ENCODE measurements at regions not wholly inside any gene's neighbourhood (a gene's known extent, or its start where the extent isn't known, plus 50 kb on each side); places are given as distances from the start of the nearest gene placed in this dataset.

DNA sequence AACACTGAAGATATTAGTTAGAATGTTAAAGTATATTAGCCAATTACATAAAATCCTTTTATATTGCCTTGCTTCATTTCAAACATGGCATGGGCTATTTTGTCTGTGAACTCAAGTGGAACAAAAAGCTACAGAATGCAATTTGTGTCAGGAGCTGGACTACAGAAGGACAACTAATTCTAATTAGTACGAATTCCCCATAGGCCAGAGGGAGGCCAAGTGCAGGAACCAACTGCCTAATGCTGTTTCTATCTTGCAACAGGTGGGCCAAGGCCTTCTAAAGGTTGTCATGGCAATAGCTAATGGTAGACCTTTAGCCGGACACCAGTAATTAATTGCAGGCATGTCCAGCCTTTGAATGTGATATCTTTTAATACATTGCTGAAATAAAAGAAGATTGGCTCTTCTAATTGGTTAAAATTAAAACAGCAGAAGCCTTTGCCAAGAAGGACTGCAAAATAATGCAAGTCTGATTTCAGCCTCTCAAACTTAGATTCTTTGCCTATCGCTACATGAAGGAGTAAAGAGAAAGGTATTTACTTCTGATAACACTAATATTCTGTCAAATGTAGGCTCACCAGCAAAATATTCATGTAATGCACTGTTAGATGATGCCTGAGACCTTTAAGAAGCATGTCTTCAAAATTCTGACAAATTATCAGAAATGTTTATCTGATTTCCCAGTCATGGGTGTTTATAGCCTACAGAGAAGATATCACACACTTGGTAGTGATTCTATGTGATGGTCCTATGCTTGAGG, 232.1 kb downstream of the LMO4 start:
- peak; percentile 39 for DNase-seq (ENCODE audit: low read depth)

DNA sequence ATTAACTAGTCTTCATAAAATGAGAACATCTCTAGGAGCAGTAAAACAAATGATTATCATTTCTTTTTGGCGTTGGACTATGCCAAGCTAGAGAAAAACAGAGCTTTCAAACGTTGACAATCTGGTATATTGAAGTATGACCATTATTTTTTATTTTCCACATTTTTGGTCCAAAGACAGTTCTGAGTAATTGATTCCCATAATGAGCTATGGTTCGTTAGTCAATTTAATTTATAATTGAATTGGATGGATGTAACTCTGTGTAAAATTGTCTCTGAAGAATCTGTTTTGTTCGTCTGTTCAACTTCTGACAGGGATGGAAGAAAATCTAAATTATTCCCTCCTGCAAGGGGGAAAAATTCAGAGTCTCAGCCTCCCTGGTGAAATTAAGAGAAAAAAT, 234.5 kb downstream of the LMO4 start:
- DNase-seq (ENCODE audit: low read depth) = no peak

DNA sequence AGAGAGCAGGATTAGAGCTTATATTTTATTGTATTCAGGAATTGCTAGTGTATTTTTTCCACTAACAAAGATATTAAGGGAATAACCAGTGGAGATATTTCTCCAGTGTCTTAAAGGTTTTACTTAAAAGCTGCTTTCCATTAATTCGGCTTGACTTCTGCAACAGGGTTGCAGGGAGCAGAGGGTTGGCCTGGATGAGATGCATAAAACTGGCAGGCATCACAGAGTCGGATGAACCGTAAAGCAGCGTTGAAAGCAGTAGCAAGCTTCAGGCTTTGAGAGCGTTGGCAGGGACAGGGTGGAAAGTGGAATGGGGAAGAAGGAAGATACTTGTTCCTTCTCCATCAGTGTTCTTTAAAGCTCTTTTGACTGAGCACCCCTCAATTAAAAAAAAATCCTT, 237.2 kb downstream of the LMO4 start:
- no peak for DNase-seq (ENCODE audit: low read depth)

DNA sequence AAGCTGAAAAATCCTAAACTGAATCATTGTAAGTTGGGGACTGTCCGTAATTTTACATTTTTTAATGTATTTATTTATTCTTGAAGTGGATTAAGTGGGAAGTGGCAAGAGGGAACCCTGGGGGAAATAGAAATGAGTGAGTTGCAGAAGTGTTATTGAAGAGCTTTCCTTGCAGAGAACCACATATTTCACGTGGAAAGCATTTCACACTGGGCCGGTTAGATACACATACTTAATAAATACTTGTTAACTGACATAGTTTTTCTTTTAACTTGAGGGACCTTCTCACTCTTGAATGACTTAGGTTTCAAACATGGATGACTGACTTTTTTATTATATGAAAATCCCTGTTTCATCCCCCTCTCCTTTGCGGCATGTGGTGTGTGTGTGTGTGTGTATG, 239.3 kb downstream of the LMO4 start:
- no peak for DNase-seq (ENCODE audit: low read depth)

DNA sequence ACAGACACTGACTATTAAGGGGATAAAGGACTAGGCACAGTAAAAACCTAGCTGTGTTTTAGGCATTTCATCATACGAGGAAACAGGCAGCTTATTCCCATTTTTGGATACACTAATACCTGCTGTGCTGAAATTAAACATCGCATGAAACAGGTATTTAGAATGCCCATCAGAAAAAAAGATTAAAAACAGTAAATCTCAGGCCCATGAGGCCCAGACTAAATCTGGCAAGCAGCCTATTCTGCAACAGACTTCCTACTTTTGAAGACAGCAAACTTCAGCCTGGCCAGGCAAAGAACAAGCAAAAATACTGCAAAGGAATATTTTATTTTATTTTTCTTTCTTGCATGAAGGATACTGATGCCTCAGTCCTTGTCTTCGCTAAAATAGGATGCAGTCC, 240.2 kb downstream of the LMO4 start:
- DNase-seq (ENCODE audit: low read depth) = no peak

DNA sequence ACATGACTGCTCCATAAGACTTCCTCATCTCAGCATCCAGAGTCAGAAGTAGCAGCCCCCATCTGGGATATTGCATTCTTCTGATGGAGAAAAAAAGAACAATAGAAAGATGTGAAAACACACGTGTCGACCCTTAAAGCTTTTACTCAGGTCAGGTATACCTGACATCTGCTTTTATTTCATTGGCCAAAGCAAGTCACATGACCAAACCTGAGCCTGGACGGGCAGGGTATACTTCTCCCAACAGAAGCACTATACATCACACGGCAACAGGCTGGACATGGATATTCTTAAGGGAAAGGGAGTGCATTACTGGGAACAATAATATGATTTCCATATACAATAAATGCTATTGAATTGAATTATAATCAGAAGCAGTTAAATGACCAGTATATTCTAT, 243.3 kb downstream of the LMO4 start:
- no peak for DNase-seq (ENCODE audit: low read depth)

DNA sequence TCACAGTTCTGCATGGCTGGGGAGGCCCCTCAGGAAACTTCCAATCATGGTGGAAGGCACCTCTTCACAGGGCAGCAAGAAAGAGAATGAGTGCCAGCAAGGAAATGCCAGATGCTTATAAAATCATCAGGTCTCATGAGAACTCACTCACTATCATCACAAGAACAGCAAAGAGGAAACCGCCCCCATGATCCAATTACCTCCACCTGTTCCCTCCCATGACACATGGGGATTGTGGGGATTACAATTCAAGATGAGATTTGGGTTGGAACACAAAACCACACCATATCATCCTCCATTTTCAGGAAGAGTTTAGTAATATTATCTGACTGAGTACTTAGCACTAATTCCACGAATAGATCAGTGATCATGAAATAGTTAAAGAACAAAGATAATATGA, 244.2 kb downstream of the LMO4 start:
- DNase-seq (ENCODE audit: low read depth) = no peak

DNA sequence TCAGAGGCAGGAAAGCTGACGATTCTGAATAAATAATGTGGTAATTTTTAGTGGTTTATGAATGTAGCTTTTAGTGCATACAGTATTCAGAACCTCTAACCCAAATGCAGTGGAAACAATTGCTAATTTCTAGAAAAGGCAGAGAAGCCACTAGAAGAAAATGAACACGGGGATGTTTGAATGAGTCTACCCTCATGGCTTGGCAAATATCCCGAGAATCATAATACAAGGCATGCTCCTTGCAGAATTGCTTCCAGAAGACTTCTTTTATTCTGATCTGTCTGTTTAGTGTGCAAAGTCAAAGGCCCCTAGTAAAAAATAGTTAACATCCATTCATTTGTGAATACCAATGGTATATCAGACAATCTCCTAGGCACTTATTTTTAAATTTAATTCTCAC, 246.8 kb downstream of the LMO4 start:
- DNase-seq (ENCODE audit: low read depth) = no peak

DNA sequence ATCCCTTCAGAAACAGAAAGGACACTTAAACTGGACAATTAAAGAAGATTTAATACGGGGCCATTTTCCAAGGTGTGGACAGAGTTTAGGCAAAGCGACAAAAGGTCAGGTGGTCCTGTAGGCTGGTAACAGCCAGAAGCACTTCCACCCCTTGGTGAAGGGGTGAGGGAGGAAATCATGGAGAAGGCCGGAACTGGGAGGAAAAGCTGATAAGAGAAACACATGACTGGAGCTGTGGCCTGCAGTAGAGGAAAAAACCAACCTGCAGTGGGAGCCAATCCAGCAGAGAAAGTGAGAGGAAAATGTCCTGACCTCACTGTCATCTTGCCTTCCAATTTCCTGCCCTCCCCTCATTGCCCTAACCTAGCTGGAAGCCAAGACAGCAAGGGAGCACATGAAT, 249.8 kb downstream of the LMO4 start:
- DNase-seq (ENCODE audit: low read depth) = no peak

DNA sequence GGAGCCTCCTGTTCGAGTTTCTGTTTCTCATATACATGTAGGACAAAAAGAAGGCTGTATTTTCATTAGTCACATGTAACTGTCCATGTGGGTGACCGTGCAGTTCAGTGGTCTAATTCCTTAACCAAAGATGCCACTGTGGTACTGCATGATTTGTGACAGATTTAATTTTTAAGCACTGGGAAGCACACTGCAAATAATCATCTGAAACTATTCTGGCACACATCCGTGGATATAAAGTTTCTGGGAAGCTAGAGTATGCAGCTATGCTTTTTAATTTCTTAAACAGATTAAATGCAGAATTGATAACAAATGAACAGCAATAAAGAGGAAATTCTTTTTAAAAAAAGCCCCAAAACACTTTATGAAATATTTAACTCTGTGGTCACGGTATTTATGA, 254.8 kb downstream of the LMO4 start:
- DNase-seq (ENCODE audit: low read depth) = no peak

DNA sequence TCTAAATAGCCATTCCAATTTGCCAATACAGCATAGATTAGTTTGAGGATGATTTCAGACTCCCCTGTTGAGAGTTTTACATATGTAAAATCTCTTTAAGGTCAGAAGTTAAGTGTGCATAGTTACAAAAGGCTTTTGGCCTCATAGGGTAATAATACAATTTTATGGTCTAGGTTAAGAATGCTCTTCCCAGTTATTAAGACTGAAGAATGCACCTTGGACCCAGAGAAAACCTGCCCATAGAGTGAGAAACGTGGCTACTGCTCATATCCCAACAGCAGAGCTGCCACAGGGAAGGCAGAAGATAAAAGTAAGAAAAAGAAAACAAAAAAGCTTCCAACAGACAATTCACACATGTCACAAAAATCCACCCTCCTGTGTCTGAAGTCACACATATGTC, 255.9 kb downstream of the LMO4 start:
- DNase-seq (ENCODE audit: low read depth) = no peak

DNA sequence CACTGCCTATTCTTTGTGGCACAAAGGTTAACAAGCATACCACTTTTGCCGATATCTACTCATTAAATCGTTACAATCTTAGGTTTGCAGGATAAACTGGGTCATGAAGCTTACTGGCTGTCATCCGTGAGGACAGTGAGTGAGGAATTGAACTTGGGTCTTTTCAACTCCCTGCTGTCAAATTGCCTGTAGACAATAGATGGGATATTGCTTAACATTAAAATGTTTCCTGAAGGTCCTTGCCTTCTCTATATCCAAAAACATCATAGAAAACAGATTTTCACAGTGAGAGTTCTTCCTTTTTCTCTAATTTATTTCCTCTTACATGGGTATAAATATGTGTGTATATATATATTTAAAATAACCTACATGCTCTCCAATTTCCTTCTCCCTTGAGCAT, 257.8 kb downstream of the LMO4 start:
- no peak for DNase-seq (ENCODE audit: low read depth)

DNA sequence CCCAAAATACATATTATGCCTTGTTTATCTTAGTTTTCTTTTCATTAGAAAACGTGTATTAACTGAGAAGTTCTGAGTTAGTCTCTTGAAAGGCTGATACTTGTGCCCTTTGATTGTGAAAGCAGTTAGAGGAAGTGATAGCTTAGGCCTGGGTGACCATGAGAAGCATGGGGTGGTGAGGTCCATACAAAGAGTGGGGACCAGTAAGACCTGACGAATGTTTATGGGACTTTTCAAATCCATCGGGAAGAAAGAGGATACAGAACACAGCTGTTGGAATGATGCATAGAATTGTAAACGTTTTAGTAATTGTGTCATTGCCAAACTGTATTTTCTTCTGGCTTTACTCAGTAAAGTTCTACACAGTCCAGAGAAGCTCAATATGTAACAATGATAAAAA, 259.8 kb downstream of the LMO4 start:
- DNase-seq (ENCODE audit: low read depth) = no peak

DNA sequence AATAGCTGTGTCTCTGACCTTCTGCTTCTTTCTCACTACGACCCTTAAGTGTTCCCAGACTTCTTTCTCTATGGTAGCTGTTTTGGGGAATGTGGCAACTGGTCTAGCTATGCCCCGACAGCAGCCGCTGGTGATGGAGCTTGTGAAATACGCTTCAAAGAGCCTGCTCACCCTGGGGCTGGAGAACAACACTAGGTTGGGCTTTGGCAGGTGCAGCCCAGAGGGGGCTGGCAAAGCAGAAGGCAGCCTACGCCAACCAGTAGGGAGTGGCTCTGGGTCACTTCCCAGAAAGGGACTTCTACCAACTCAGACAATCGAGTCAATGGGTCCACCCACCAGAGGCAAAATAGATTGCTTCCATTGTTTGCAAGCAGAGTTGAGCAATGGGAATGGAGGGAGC, 262.8 kb downstream of the LMO4 start:
- DNase-seq (ENCODE audit: low read depth) = no peak

DNA sequence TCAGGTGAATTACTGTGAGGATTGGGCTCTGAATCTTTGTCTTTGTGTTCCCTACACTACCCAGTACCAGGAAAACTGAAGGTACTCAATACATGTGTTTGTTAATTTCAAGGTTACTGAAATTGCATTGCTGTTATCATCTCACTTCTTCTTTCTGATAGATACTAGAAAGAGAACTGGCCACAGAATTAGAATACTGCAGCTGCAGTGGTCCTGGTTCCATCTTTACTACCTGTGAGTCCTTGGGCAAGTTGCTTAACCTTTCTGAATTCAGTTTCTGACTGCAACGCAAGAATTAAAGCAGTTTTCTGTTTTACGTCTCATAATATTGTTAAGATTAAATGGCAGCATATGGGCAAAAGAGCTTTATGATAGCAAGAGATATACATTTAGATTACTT, 263.5 kb downstream of the LMO4 start:
- no peak for DNase-seq (ENCODE audit: low read depth)

DNA sequence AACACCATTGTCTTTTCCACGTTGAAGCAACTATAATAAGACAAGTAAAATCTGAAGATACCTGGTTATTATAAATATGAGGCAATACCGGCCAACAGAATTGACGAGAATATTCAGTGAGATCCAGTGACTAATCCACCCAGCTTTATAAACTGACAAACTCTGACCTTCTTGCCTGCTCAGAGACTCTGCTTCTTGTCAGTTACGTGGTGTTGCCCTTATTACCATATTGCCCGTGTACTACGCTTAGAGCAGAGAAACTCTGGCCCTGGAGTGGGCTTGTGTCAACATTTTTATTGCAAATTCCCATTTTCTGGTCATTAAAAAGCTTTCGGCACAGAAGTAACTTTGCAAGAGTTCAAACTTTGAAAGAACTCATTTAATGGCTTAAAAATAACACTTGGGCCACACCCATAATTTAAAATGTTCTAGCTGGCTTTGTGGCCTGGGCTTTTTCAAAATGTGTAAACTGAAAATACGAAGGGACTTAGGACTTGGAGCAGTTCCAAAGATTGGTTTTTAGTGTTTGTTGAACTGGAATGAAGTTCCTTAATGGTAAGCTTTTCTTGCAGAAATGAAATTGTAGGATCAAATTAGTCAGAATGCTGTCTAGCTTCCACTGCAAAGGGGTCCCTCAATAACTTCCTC, 266.2 kb downstream of the LMO4 start:
- no peak for DNase-seq (ENCODE audit: low read depth)

DNA sequence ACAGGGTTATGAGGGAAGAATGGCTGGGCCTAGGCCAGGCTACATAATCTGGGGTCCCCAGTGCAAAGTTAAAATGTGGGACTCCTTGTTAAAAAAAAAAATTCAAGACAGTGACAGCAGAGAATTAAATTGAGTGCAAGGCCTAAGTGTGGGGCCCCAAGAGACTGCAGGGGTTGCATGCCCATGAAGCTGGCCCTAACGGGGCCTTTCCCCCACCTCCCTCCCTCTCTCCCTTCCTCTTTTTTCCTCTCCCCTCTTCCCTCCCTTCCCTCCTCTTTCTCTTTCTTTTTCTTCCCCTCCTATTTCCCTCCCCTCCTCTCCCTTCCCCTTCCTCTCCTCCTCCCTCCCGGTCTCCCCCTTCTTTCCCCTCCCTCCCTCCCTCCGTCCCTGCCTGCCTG, 266.7 kb downstream of the LMO4 start:
- no peak for DNase-seq (ENCODE audit: low read depth)

DNA sequence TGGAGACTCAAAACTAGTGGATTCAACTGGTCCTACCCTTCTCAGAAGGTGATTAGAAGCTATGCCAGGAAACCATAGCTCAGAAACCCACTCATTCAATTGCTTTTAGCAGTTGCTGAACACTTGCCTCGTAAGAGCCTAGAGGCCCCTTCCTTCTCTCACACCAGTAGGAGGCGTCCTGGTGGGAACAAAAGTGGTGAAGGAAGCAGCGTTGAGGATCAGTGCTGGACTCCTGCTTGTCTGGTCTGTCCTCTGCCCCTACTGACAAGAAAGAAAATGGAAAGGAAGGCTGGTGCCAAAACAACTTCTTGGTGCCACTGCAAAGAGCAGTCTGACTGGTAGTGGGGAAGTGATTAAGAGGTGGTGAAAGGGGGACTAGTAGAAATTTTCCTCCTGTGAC, 269.7 kb downstream of the LMO4 start:
- no peak for DNase-seq (ENCODE audit: low read depth)

DNA sequence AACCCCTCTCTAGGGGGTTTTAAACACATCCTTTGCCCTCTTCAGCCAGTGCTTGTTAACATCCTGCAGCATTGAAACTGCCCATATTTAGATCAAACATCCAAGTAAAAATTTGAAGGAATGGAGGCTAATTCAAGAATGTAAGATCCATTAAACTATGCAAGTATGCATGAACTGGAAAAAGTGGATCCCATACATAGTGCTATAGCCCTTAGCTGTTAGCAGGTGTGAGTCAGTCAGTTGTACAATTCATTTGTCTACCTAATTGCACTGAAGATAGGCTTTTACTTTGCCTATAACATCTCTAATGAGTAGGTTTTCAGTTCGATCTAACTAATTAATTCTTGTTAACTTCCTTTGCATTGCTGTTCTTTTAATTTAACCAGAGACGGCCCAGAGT, 270.9 kb downstream of the LMO4 start:
- DNase-seq (ENCODE audit: low read depth) = no peak

DNA sequence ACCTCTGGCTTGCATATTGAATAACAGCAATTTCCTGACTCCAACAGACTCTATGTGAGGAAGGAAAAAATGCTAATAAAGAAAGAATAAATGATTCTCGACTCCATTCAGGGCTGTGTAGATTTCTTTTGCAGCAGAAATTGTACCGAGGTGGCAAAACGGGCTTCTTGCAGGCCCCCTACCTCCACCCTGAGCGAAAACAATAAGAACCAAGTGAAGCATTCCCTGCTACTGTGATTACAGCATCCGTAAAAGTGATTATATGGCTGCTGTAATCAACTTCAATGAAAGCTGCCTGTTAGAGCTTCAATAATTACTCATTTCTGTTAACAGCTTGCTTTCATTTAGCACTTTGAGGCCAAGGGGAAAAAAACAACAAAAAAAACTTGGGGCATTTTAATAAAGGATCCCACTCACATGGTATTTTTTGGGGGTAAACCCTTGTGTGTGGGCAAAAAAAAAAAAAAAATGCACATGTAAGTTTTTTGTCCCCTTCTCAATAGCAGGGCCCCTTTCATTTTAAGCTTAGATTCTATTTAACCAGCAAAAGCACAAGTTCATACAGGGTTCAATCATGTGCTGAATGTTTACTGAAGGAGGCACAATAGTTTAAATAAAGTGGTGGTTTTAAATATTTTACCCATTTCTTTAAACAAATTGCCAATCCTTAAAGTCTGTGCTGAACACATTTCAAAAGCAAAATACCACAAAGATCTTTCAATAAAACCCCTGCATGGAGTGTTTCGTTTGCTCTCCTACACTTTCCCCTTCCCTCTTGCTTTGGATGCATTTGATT, 271.6 kb downstream of the LMO4 start:
- DNase-seq (ENCODE audit: low read depth) = no peak

DNA sequence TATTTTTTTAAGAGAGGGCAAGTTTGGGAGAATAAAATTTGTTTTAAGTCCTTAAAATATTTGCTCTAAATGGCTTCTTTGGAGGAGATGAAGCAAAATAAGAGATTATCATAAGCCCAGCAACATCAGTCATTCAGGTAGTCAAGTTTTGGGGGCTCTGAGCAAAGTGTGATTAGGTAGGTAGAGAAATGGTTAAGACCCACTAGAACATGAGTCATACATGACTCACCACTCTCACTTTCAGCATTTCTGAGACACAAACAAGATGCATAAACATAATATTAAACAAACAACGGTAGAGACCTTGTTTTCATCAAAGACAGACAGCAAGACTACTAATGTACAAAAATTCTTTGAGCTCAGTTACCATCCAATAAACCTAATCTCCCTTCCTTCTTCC, 272.2 kb downstream of the LMO4 start:
- no peak for DNase-seq (ENCODE audit: low read depth)

DNA sequence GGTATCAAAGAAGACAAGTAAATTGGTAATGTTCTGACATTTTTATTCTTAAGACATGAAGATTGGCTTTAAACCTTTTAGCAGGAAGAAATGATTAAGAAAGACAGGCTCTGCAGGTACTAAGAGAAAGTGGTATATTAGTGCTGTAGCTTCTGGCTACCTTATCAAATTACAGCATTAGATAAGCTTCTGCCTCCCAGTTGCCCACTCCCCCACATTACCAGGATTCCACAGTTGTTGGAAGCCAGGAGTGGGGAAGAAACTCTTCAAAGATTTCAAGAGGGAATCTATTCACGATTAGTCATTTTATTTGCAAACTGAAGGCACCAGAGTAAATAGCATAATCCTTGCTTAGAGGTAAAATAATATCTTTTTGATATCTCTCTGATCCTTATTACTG, 274.9 kb downstream of the LMO4 start:
- no peak for DNase-seq (ENCODE audit: low read depth)

DNA sequence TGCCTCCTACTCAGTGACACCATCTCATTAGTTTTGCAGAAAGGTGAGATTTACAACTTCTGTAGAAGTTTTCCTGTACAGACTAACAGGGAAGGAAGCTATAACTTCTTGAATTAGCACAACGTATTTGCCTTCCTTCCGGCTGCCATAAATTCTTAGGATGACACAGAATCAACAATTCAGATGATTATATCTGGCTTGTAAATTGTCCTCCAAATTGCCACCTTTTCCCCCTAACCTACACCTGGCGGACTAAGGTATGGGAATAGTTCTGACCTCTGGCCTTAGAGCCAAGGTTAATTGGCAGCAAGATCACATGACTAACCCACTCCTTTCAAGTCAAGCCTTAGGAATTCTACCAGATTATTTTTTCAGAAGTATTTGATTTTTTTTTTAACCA, 284.3 kb downstream of the LMO4 start:
- no peak for DNase-seq (ENCODE audit: low read depth)
